Right lobe of liver (tissue), 4 donors: ENCODE measurements at regions not wholly inside any gene's neighbourhood (a gene's known extent, or its start where the extent isn't known, plus 50 kb on each side); places are given as distances from the start of the nearest gene placed in this dataset.

Experiments used
- CTCF ChIP-seq, 4 donors: fragments of 200-600 bp in 3 of 4; fragments of 450-650 bp in 1 of 4; IDR thresholded peaks; one replicate each; pipeline versions ENCODE4 v1.5.1 to v1.8.0; 2016 to 2022; ENCODE audit warnings: antibody characterized with exemption in 4 of 4, mild to moderate bottlenecking in 2 of 4
- POLR2A ChIP-seq: fragments of 450-650 bp; IDR thresholded peaks from one replicate; pipeline ENCODE4 v1.6.1; 2017; ENCODE audit warnings: antibody characterized with exemption, mild to moderate bottlenecking
- donor health status: DM: no; HTN: no; CAD: no.
- donor health status: DM: no; HTN: no; CAD: no.
- donor health status: DM: no; HTN: yes; CAD: no.

GRCh38 chr2:220006152-220006621, 378.8 kb downstream of the SLC4A3 start:
- TF ChIP-seq CTCF (IDR thresholded peaks at IDR 0.05) = no peak
- no peak for TF ChIP-seq POLR2A
